ENCODE measurements at regions not wholly inside any gene's neighbourhood (a gene's known extent, or its start where the extent isn't known, plus 50 kb on each side); places are given as distances from the start of the nearest gene placed in this dataset.

GRCh38 chr1:55640708-55641473 is 425.7 kb upstream of the USP24 start:
- 40 to 54% methylated on average over 6 to 7 of the region's 7 CpGs for WGBS, 2 donors (ENCODE audit: low coverage in 1 of 2)
- intact Hi-C loops (cut with DNase I; ENCODE audit: low total_unique reads) (no loop called here), in situ Hi-C loops (cut with MboI; ENCODE audit: low pct_ligation_motif_present in 1 of 4, low pct_unique_long_range_greater_than_20kb in 1 of 4, low sequenced_read_pairs in 3 of 4) (no loop called here)
- peaks cover 0 to 10% (median 2%) of the 10 kb centered on the region in 4 donors for H3K4me1 ChIP-seq
- H3K36me3 ChIP-seq, result no peaks in the 10 kb centered on the region
- no peaks in the 10 kb centered on the region for H3K9me3 ChIP-seq
- peak; percentile 54 for DNase-seq
- H3K27ac ChIP-seq, result peak overlapping the region in 3 of 4 donors; percentile 35 to 55 (median 47)
- TF ChIP-seq, protein P1, sequence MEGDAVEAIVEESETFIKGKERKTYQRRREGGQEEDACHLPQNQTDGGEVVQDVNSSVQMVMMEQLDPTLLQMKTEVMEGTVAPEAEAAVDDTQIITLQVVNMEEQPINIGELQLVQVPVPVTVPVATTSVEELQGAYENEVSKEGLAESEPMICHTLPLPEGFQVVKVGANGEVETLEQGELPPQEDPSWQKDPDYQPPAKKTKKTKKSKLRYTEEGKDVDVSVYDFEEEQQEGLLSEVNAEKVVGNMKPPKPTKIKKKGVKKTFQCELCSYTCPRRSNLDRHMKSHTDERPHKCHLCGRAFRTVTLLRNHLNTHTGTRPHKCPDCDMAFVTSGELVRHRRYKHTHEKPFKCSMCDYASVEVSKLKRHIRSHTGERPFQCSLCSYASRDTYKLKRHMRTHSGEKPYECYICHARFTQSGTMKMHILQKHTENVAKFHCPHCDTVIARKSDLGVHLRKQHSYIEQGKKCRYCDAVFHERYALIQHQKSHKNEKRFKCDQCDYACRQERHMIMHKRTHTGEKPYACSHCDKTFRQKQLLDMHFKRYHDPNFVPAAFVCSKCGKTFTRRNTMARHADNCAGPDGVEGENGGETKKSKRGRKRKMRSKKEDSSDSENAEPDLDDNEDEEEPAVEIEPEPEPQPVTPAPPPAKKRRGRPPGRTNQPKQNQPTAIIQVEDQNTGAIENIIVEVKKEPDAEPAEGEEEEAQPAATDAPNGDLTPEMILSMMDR (IDR thresholded peaks at IDR 0.05), result no peak
- TF ChIP-seq POLR2AphosphoS5 (IDR thresholded peaks at IDR 0.05), result no peak
- TF ChIP-seq POLR2A (IDR thresholded peaks at IDR 0.05), result no peak
- H3K4me3 ChIP-seq, result peak overlapping the region in 3 of 4 donors; percentile 6 to 9 (median 7)
- H3K27me3 ChIP-seq, result no peaks in the 10 kb centered on the region

DNA sequence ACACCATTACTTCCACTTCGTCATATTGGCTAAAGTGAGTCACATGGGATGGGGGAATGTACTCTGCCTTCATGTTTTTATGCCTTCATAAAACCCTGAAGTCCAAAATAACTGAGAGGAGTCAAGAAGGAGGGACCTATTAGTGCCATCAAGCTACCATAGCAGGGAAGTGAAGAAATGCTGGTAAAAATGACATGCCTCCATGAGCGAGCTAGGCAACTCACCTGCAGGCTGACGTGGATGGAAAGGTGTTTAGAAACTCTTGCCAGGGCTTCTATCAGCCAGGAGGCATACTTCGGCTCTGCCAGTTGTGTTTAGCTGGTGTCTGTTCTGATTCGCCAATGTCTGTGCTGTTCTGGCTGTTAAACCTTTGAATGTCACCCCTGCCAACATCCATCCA is 424.4 kb upstream of the USP24 start:
- 85% methylated on average over 5 of the region's 5 CpGs; no CpG with 5 or more reads in 1 of the 2 donors for WGBS, 2 donors (ENCODE audit: low coverage in 1 of 2)
- in situ Hi-C loops (cut with MboI; ENCODE audit: low pct_ligation_motif_present in 1 of 4, low pct_unique_long_range_greater_than_20kb in 1 of 4, low sequenced_read_pairs in 3 of 4), result no loop called here

DNA sequence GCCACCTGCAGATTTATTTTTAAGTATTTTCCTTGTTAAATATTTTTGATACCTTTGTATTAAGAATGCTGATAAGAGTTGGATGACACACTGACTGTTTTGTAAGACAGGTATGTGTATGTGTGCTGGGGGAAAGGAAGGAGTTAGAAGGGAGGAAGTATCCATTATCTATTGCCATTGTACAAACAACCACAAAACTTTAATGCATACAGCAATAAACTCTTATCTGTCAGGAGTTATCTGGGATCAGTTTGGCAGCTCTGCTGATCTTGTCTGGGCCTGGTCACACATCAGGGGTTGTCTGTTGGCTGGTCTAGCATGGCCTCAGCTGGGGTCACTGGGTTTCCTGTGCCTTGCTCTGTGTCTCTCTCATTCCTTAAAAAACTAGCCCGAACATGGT is 423.9 kb upstream of the USP24 start:
- Histone ChIP-seq H3K27me3 (no peaks in the 10 kb centered on the region), H3K36me3 (no peaks in the 10 kb centered on the region), H3K27ac (no peak overlapping the region), H3K9me3 (no peaks in the 10 kb centered on the region), H3K4me3 (no peak overlapping the region), H3K4me1 (peaks cover 0 to 10% (median 4%) of the 10 kb centered on the region in 4 donors)
- WGBS, 2 donors (ENCODE audit: low coverage in 1 of 2), result 74% methylated on average over 1 of the region's 1 CpG; no CpG with 5 or more reads in 1 of the 2 donors
- in situ Hi-C loops (cut with MboI; ENCODE audit: low pct_ligation_motif_present in 1 of 4, low pct_unique_long_range_greater_than_20kb in 1 of 4, low sequenced_read_pairs in 3 of 4), result no loop called here
- intact Hi-C loops (cut with DNase I; ENCODE audit: low total_unique reads), result no loop called here
- DNase-seq, result no peak
- no peak for TF ChIP-seq POLR2A (IDR thresholded peaks at IDR 0.05)
- TF ChIP-seq POLR2AphosphoS5 (IDR thresholded peaks at IDR 0.05), result no peak
- TF ChIP-seq EP300 (IDR thresholded peaks at IDR 0.05; ENCODE audit: low read depth), result no peak
- TF ChIP-seq, protein P1 (IDR thresholded peaks at IDR 0.05), result no peak

More for the DNA sequence above, 424.4 kb upstream of the USP24 start:
- intact Hi-C loops (cut with DNase I; ENCODE audit: low total_unique reads), result no loop called here
- Histone ChIP-seq H3K36me3 (no peaks in the 10 kb centered on the region), H3K4me1 (peaks cover 0 to 10% (median 3%) of the 10 kb centered on the region in 4 donors), H3K4me3 (no peak overlapping the region), H3K27ac (no peak overlapping the region), H3K27me3 (no peaks in the 10 kb centered on the region), H3K9me3 (no peaks in the 10 kb centered on the region)
- TF ChIP-seq POLR2A (IDR thresholded peaks at IDR 0.05) (no peak), EP300 (IDR thresholded peaks at IDR 0.05; ENCODE audit: low read depth) (no peak), POLR2AphosphoS5 (IDR thresholded peaks at IDR 0.05) (no peak)
- TF ChIP-seq, protein P1 (IDR thresholded peaks at IDR 0.05), result no peak
- no peak for DNase-seq

- intact Hi-C loops (cut with DNase I; ENCODE audit: low total_unique reads), result no loop called here
- DNase-seq, result no peak
- in situ Hi-C loops (cut with MboI; ENCODE audit: low pct_ligation_motif_present in 1 of 4, low pct_unique_long_range_greater_than_20kb in 1 of 4, low sequenced_read_pairs in 3 of 4), result no loop called here
- no peaks in the 10 kb centered on the region for H3K27me3 ChIP-seq
- no peaks in the 10 kb centered on the region for H3K36me3 ChIP-seq
- H3K4me3 ChIP-seq, result no peak overlapping the region
- H3K4me1 ChIP-seq, result peaks cover 0 to 10% (median 4%) of the 10 kb centered on the region in 4 donors
- TF ChIP-seq, protein P1 (IDR thresholded peaks at IDR 0.05), result no peak
- TF ChIP-seq POLR2AphosphoS5 (IDR thresholded peaks at IDR 0.05) (no peak), POLR2A (IDR thresholded peaks at IDR 0.05) (no peak), EP300 (IDR thresholded peaks at IDR 0.05; ENCODE audit: low read depth) (no peak)
- 67 to 83% methylated on average over 1 of the region's 1 CpG for WGBS, 2 donors (ENCODE audit: low coverage in 1 of 2)
- no peaks in the 10 kb centered on the region for H3K9me3 ChIP-seq
- no peak overlapping the region for H3K27ac ChIP-seq
Measured at GRCh38 chr1:55636696-55637095, 421.5 kb upstream of the USP24 start.
